ENCODE measurements at regions not wholly inside any gene's neighbourhood (a gene's known extent, or its start where the extent isn't known, plus 50 kb on each side); places are given as distances from the start of the nearest gene placed in this dataset.

- intact Hi-C loops (cut with DNase I): no loop called here
- Histone ChIP-seq H3K36me3 (ENCODE audit: insufficient read depth in 1 of 2, low read depth in 1 of 2) (no peaks in the 10 kb centered on the region), H3K27me3 (ENCODE audit: insufficient read depth in 3 of 3, low read length in 2 of 3) (peaks cover 0 to 45% (median 10%) of the 10 kb centered on the region in 3 donors), H3K9me3 (no peaks in the 10 kb centered on the region), H3K4me1 (no peaks in the 10 kb centered on the region), H3K4me3 (no peak overlapping the region), H3K27ac (no peak overlapping the region)
- 48 to 59% (median 49%) methylated on average over 2 of the region's 2 CpGs for WGBS, 3 donors
- DNase-seq: no peak
- TF ChIP-seq CTCF (IDR thresholded peaks at IDR 0.05): no peak
- ATAC-seq: peak in 1 of 4 donors; percentile 61
These were observed 537.3 kb upstream of the MGMT start for GRCh38 chr10:128929767-128930166.

GRCh38 chr10:128930515-128930914, 536.5 kb upstream of the MGMT start:
- no peak overlapping the region for H3K4me3 ChIP-seq
- peaks cover 0 to 45% (median 10%) of the 10 kb centered on the region in 3 donors for H3K27me3 ChIP-seq (ENCODE audit: insufficient read depth in 3 of 3, low read length in 2 of 3)
- 67 to 70% (median 68%) methylated on average over 6 of the region's 6 CpGs for WGBS, 3 donors
- H3K36me3 ChIP-seq (ENCODE audit: insufficient read depth in 1 of 2, low read depth in 1 of 2): no peaks in the 10 kb centered on the region
- no peak overlapping the region for H3K27ac ChIP-seq
- DNase-seq: no peak
- TF ChIP-seq CTCF (IDR thresholded peaks at IDR 0.05): no peak
- intact Hi-C loops (cut with DNase I): no loop called here
- H3K9me3 ChIP-seq: no peaks in the 10 kb centered on the region
- no peak for ATAC-seq
- H3K4me1 ChIP-seq: no peaks in the 10 kb centered on the region

GRCh38 chr10:128932071-128932820, 534.8 kb upstream of the MGMT start:
- H3K9me3 ChIP-seq: no peaks in the 10 kb centered on the region
- no peak for TF ChIP-seq CTCF (IDR thresholded peaks at IDR 0.05)
- intact Hi-C loops (cut with DNase I): no loop called here
- ATAC-seq: no peak
- peaks cover 0 to 31% (median 10%) of the 10 kb centered on the region in 3 donors for H3K27me3 ChIP-seq (ENCODE audit: insufficient read depth in 3 of 3, low read length in 2 of 3)
- 79 to 87% (median 80%) methylated on average over 19 of the region's 19 CpGs for WGBS, 3 donors
- no peak overlapping the region for H3K4me3 ChIP-seq
- H3K27ac ChIP-seq: no peak overlapping the region
- H3K4me1 ChIP-seq: no peaks in the 10 kb centered on the region
- no peak for DNase-seq
- H3K36me3 ChIP-seq (ENCODE audit: insufficient read depth in 1 of 2, low read depth in 1 of 2): no peaks in the 10 kb centered on the region

GRCh38 chr10:128934492-128934891, 532.5 kb upstream of the MGMT start:
- H3K4me3 ChIP-seq: no peak overlapping the region
- H3K27ac ChIP-seq: no peak overlapping the region
- no peaks in the 10 kb centered on the region for H3K4me1 ChIP-seq
- H3K9me3 ChIP-seq: no peaks in the 10 kb centered on the region
- H3K36me3 ChIP-seq (ENCODE audit: insufficient read depth in 1 of 2, low read depth in 1 of 2): no peaks in the 10 kb centered on the region
- 92 to 94% (median 93%) methylated on average over 6 of the region's 6 CpGs for WGBS, 3 donors
- no peak for DNase-seq
- H3K27me3 ChIP-seq (ENCODE audit: insufficient read depth in 3 of 3, low read length in 2 of 3): peaks cover 0 to 11% (median 4%) of the 10 kb centered on the region in 3 donors
- no peak for ATAC-seq
- TF ChIP-seq CTCF (IDR thresholded peaks at IDR 0.05): no peak
- intact Hi-C loops (cut with DNase I): no loop called here

GRCh38 chr10:128936392-128936791, 530.6 kb upstream of the MGMT start:
- no peaks in the 10 kb centered on the region for H3K4me1 ChIP-seq
- H3K36me3 ChIP-seq (ENCODE audit: insufficient read depth in 1 of 2, low read depth in 1 of 2): no peaks in the 10 kb centered on the region
- WGBS, 3 donors: 95 to 99% (median 96%) methylated on average over 9 of the region's 9 CpGs
- ATAC-seq (no peak), DNase-seq (no peak)
- H3K27ac ChIP-seq: no peak overlapping the region
- TF ChIP-seq CTCF (IDR thresholded peaks at IDR 0.05): no peak
- no peak overlapping the region for H3K4me3 ChIP-seq
- intact Hi-C loops (cut with DNase I): no loop called here
- H3K9me3 ChIP-seq: no peaks in the 10 kb centered on the region
- peaks cover 0 to 2% (median 0%) of the 10 kb centered on the region in 3 donors for H3K27me3 ChIP-seq (ENCODE audit: insufficient read depth in 3 of 3, low read length in 2 of 3)
